GM12878 (cell line): ENCODE measurements at regions not wholly inside any gene's neighbourhood (a gene's known extent, or its start where the extent isn't known, plus 50 kb on each side); places are given as distances from the start of the nearest gene placed in this dataset.
A peak's percentile ranks its signal among the peaks of the same experiment; 100 is the strongest.

Source experiments
- ATAC-seq: fragments of 200-7000 bp; cut with Tn5 transposase; 3 replicates; pipeline ENCODE4 v1.9.1; 2020; ENCODE audit warnings: mild to moderate bottlenecking, moderate library complexity
- BruUV-seq: library from RNA; stranded (reverse); fragments of 400-500 nt; replicated peaks from 2 replicates; lab custom pipeline; 2021; lab: Mats Ljungman, UMichigan
- CTCF ChIA-PET: fragments of 300-600 bp; sonication (Branson Sonifier 250); formaldehyde crosslinking; extraction: SDS; loops from one replicate; lab custom pipeline; 2021; ENCODE audit warnings: inconsistent platforms; lab: Yijun Ruan, JAX
- POLR2A ChIA-PET: fragments of 350-600 bp; formaldehyde crosslinking; extraction: SDS; loops from one replicate; lab custom pipeline; 2021; ENCODE audit warnings: inconsistent platforms; lab: Charles Lee
- RAD21 ChIA-PET: fragments of 300-600 bp; sonication (Branson Sonifier 250); formaldehyde crosslinking; loops from one replicate; lab custom pipeline; 2023; ENCODE audit warnings: antibody characterized with exemption; ENCODE audit not compliant: unreplicated experiment; lab: Charles Lee
- SMC1A ChIA-PET: fragments of 300-600 bp; sonication (Branson Sonifier 250); formaldehyde crosslinking; loops from one replicate; lab custom pipeline; 2023; ENCODE audit not compliant: unreplicated experiment, uncharacterized antibody; lab: Charles Lee
- DNase-seq: peaks from one replicate; pipeline ENCODE4 v3.0.0-alpha.2; 2011; ENCODE audit warnings: low read depth, low spot score
- FAIRE-seq: peaks from 3 replicates; lab custom pipeline; 2011; peaks lifted over from hg19 to GRCh38; lab: Jason Lieb, UNC
- H2AFZ ChIP-seq: 2 replicates; pipeline ENCODE4 v1.6.0; 2011; ENCODE audit warnings: low read depth, low read length, control low read depth; ENCODE audit not compliant: control insufficient read depth
- H3K27ac ChIP-seq: 2 replicates; pipeline ENCODE4 v1.5.1; 2011; ENCODE audit warnings: control low read depth; ENCODE audit not compliant: control insufficient read depth, insufficient read depth
- H3K27me3 ChIP-seq, 2 experiments: replicated peaks in 1 of 2; 2 replicates each; pipeline versions ENCODE4 v1.6.0 to v1.6.1; 2011; ENCODE audit warnings: low read length in 1 of 2; ENCODE audit not compliant: control insufficient read depth in 2 of 2, insufficient read depth in 2 of 2
- H3K36me3 ChIP-seq, 2 experiments: 2 replicates each; pipeline ENCODE4 v1.5.1; 2011; ENCODE audit warnings: low read length in 1 of 2; ENCODE audit not compliant: control insufficient read depth in 2 of 2, insufficient read depth in 2 of 2
- H3K4me1 ChIP-seq: 2 replicates; pipeline ENCODE4 v1.6.1; 2011; ENCODE audit warnings: mild to moderate bottlenecking, low read length, moderate library complexity, mixed read lengths; ENCODE audit not compliant: control insufficient read depth, insufficient read depth
- H3K4me2 ChIP-seq: 2 replicates; pipeline ENCODE4 v1.6.0; 2011; ENCODE audit warnings: control low read depth; ENCODE audit not compliant: control insufficient read depth, insufficient read depth
- H3K4me3 ChIP-seq: fragments of 200-600 bp; sonication (generic); 2 replicates; pipeline ENCODE4 v1.5.1; 2016
- H3K79me2 ChIP-seq: 2 replicates; pipeline ENCODE4 v1.6.0; 2011; ENCODE audit warnings: low read length; ENCODE audit not compliant: control insufficient read depth, insufficient read depth
- H3K9ac ChIP-seq: 2 replicates; pipeline ENCODE4 v1.8.0; 2011; ENCODE audit warnings: low read length, control low read depth, mixed read lengths; ENCODE audit not compliant: control insufficient read depth, insufficient read depth
- H3K9me3 ChIP-seq: replicated peaks from 3 replicates; pipeline ENCODE4 v1.5.1; 2011; ENCODE audit warnings: mild to moderate bottlenecking, low read length; ENCODE audit not compliant: control insufficient read depth, insufficient read depth
- H4K20me1 ChIP-seq: 2 replicates; pipeline ENCODE4 v1.6.0; 2011; ENCODE audit not compliant: control insufficient read depth, insufficient read depth
- BACH1 ChIP-seq: fragments of 450-650 bp; IDR thresholded peaks from 2 replicates; pipeline ENCODE4 v1.6.1; 2017; ENCODE audit warnings: mild to moderate bottlenecking, borderline replicate concordance
- BHLHE40 ChIP-seq, 2 experiments: fragments of 450-650 bp in 1 of 2; IDR thresholded peaks; 2 replicates each; pipeline ENCODE4 v1.6.1; 2011 to 2017; ENCODE audit warnings: low read depth in 2 of 2, borderline replicate concordance in 1 of 2, improper control_type of control experiment in 1 of 2, low read length in 1 of 2, mild to moderate bottlenecking in 1 of 2
- CEBPB ChIP-seq, 2 experiments: fragments of 150-350 bp in 1 of 2; IDR thresholded peaks; 2 replicates each; pipeline ENCODE4 v1.6.1; 2012 to 2014; ENCODE audit warnings: low read depth in 2 of 2, low read length in 2 of 2, borderline replicate concordance in 1 of 2, inconsistent platforms in 1 of 2
- CEBPZ ChIP-seq: fragments of 150-350 bp; IDR thresholded peaks from 2 replicates; pipeline ENCODE4 v1.6.1; 2016; ENCODE audit warnings: low read depth, low read length
- HDGF ChIP-seq: fragments of 450-650 bp; IDR thresholded peaks from 2 replicates; pipeline ENCODE4 v1.6.1; 2016; ENCODE audit warnings: antibody characterized with exemption
- KAT2A ChIP-seq: conservative IDR thresholded peaks from 2 replicates; pipeline ENCODE4 v1.6.1; 2011; ENCODE audit warnings: low read depth, low read length; ENCODE audit not compliant: control insufficient read depth
- LARP7 ChIP-seq: fragments of 450-650 bp; IDR thresholded peaks from 2 replicates; pipeline ENCODE4 v1.6.1; 2017; ENCODE audit warnings: mild to moderate bottlenecking
- MTA3 ChIP-seq: IDR thresholded peaks from 2 replicates; pipeline ENCODE4 v1.6.1; 2012; ENCODE audit warnings: low read length, inconsistent platforms, borderline replicate concordance
- NFYB ChIP-seq: IDR thresholded peaks from 2 replicates; pipeline ENCODE4 v1.6.1; 2011; ENCODE audit warnings: low read depth, mild to moderate bottlenecking, low read length, improper control_type of control experiment, moderate library complexity; ENCODE audit not compliant: insufficient read depth
- POLR2A ChIP-seq: IDR thresholded peaks from 2 replicates; pipeline ENCODE4 v1.6.1; 2011; ENCODE audit warnings: low read depth, mild to moderate bottlenecking, low read length
- RFX5 ChIP-seq: IDR thresholded peaks from 2 replicates; pipeline ENCODE4 v1.6.1; 2011; ENCODE audit warnings: low read depth, low read length, improper control_type of control experiment
- RUNX3 ChIP-seq: IDR thresholded peaks from 2 replicates; pipeline ENCODE4 v1.6.1; 2012; ENCODE audit warnings: low read length, inconsistent platforms
- SIN3A ChIP-seq: IDR thresholded peaks from 2 replicates; pipeline ENCODE4 v1.6.1; 2012; ENCODE audit warnings: low read depth, low read length, improper control_type of control experiment
- SRF ChIP-seq, 2 experiments: IDR thresholded peaks; 2 replicates each; pipeline ENCODE4 v1.6.1; 2011; ENCODE audit warnings: low read depth in 2 of 2, low read length in 2 of 2, mild to moderate bottlenecking in 1 of 2, moderate library complexity in 1 of 2
- STAT1 ChIP-seq: fragments of 450-650 bp; conservative IDR thresholded peaks from 2 replicates; pipeline ENCODE4 v1.6.1; 2014; ENCODE audit warnings: antibody characterized with exemption, mild to moderate bottlenecking
- ZNF384 ChIP-seq: IDR thresholded peaks from 2 replicates; pipeline ENCODE4 v1.6.1; 2012; ENCODE audit warnings: low read depth, mild to moderate bottlenecking, low read length, improper control_type of control experiment, borderline replicate concordance
- WGBS: methylation state at CpG from one replicate; pipeline ENCODE4 v1.1.6; 2016; ENCODE audit warnings: low lambda C conversion rate; ENCODE audit not compliant: insufficient replicate concordance, insufficient coverage; ENCODE audit errors: missing lambda C conversion rate; 5-methylcytosine and 5-hydroxymethylcytosine counted together
- in situ Hi-C: fragments of 300-500 bp; cut with MboI; formaldehyde crosslinking; loops from 9 replicates; pipeline ENCODE4 v1.14.3; 2018; ENCODE audit warnings: mixed read lengths
- intact Hi-C: fragments of 100-400 bp; cut with micrococcal nuclease; formaldehyde crosslinking; loops from one replicate; pipeline ENCODE4 v1.14.2; 2022; ENCODE audit not compliant: unreplicated experiment

DNA sequence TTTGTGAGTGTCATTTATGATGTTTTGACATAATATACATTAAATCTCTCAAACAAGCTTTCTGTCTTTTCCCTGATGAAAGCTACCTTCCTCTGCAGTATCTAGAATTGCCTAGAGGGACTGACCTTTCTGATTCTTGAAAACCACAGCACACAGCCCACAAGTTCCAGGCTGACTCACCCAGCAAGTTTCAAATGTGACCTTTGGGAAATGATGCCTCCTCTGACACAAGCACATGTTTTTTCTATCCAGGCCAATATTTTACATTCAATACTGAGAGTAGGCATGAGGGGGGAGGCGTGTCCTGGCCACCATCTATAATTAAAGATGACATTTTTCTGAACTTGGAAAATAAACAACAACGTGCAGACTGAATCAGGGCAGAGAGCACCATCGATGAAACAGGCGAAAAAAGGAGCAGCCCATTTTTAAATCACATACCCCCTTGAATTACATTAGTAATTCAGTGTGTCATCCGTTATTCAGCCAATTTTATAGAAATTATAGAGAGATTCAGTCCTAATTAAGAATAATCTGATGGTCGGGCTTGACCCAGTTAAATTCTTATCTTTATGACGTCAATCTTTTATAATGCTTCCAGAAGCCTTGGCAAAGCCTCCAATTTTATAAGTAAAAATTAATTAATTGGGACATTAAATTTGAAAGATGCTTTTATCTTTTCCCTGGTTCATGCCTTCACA is 292.6 kb upstream of the CDH11 start:
- H3K79me2 ChIP-seq = no peaks in the 10 kb centered on the region
- TF ChIP-seq SRF (IDR thresholded peaks at IDR 0.05; ENCODE audit: low read depth in 2 of 2, low read length in 2 of 2) (no peak), RUNX3 (peak; percentile 49), CEBPZ (no peak)
- TF ChIP-seq, all 136 proteins: peak for 1
- Histone ChIP-seq H3K4me2 (no peak overlapping the region), H3K4me3 (no peak overlapping the region), H2AFZ (no peak overlapping the region), H3K4me1 (no peaks in the 10 kb centered on the region), H4K20me1 (no peaks in the 10 kb centered on the region), H3K36me3 (no peaks in the 10 kb centered on the region), H3K27ac (no peak overlapping the region), H3K9ac (no peak overlapping the region), H3K9me3 (no peaks in the 10 kb centered on the region), H3K27me3 (no peaks in the 10 kb centered on the region)
- in situ Hi-C loops = no loop called here
- no peak; the same call in 2 of the 3 replicates for ATAC-seq
- intact Hi-C loops = no loop called here
- CTCF ChIA-PET = no interaction called here
- SMC1A ChIA-PET = no interaction called here
- no peak for FAIRE-seq
- 19% methylated on average over 7 of the region's 7 CpGs for WGBS
- POLR2A ChIA-PET = no interaction called here
- DNase-seq = no peak
- no TSS peak for BruUV-seq
- RAD21 ChIA-PET = no interaction called here

DNA sequence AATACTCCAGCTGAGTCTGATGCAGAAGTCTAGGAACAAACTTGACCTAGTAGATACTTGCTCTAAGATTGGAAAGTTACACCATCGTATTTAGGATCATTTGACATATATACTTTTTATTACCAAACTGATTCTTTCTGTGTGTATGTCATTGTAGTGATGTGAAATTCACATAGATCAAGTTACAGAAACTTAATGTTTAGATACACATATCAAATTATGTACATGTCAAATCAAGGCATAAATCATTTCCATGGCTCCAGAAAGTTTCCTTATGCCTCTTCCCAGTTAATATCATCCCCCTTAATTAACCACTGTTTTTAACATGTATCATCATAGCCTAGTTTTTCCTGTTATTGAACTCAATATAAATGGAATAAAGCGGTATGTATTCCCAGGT is 292.0 kb upstream of the CDH11 start:
- POLR2A ChIA-PET = no interaction called here
- in situ Hi-C loops = no loop called here
- TF ChIP-seq SIN3A (no peak), HDGF (no peak), STAT1 (no peak), LARP7 (no peak), RUNX3 (no peak), RFX5 (no peak), KAT2A (no peak), CEBPB (IDR thresholded peaks at IDR 0.05; ENCODE audit: borderline replicate concordance in 1 of 2, low read depth in 2 of 2, low read length in 2 of 2) (no peak), BACH1 (no peak), ZNF384 (no peak), BHLHE40 (IDR thresholded peaks at IDR 0.05; ENCODE audit: borderline replicate concordance in 1 of 2, low read depth in 2 of 2, low read length in 1 of 2) (no peak), NFYB (no peak), POLR2A (no peak), MTA3 (no peak)

More for the DNA sequence above, 292.0 kb upstream of the CDH11 start:
- DNase-seq (no peak), FAIRE-seq (no peak), ATAC-seq (no peak)
- intact Hi-C loops = no loop called here
- RAD21 ChIA-PET = no interaction called here
- no peak overlapping the region for H3K27ac ChIP-seq
- 47% methylated on average over 2 of the region's 2 CpGs for WGBS
- no peak overlapping the region for H3K4me3 ChIP-seq
- H3K36me3 ChIP-seq = no peaks in the 10 kb centered on the region
- no peaks in the 10 kb centered on the region for H3K79me2 ChIP-seq
- no peak overlapping the region for H3K4me2 ChIP-seq
- SMC1A ChIA-PET = no interaction called here
- H3K27me3 ChIP-seq = no peaks in the 10 kb centered on the region
- no peaks in the 10 kb centered on the region for H3K4me1 ChIP-seq
- BruUV-seq = no TSS peak
- no peaks in the 10 kb centered on the region for H3K9me3 ChIP-seq
- no peak overlapping the region for H3K9ac ChIP-seq
- no peaks in the 10 kb centered on the region for H4K20me1 ChIP-seq
- CTCF ChIA-PET = interaction anchor here (1.1 kb wide), 1 partner anchor 13 kb away, joined by 3 read pairs; no protein-coding TSS in a partner anchor
- no peak overlapping the region for H2AFZ ChIP-seq
